ENCODE measurements at regions not wholly inside any gene's neighbourhood (a gene's known extent, or its start where the extent isn't known, plus 50 kb on each side); places are given as distances from the start of the nearest gene placed in this dataset.

DNA sequence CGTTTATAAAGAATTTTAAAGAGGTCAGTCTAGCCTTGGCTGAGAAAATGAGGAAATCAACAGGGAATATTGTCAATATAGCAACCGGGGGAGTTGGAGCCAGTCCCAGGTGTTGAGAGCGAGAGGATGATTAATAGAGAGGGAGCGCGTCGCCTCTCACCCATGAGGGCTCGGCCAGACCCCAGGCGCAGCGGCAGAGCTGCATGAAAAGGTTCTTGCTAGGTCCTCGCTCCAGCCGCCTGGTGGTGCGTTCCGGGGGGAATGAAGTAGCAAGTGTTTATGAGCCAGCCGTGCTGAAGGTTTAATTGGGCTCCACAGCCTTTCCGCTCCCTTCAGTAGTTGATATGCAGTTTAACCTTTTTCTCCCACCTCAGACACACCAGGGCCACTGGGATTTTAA, 167.3 kb upstream of the IRX1 start:
- Histone ChIP-seq H3K9ac (ENCODE audit: low read depth, low read length, poor library complexity, severe bottlenecking) (no peak overlapping the region), H3K27me3 (ENCODE audit: insufficient read depth, low read length, poor library complexity, severe bottlenecking) (no peaks in the 10 kb centered on the region), H3K9me3 (ENCODE audit: insufficient read depth, low read depth, low read length) (0 out of 2 replicates have a peak, but pooled peaks cover 9% of the 10 kb centered on the region), H3K4me2 (ENCODE audit: low read depth, low read length, poor library complexity, severe bottlenecking) (no peak overlapping the region), H2AFZ (ENCODE audit: low read length) (no peak overlapping the region), H3K4me3 (ENCODE audit: low read length, poor library complexity, severe bottlenecking) (no peak overlapping the region), H3K9me2 (replicated peaks; ENCODE audit: low read depth, low read length) (no peaks in the 10 kb centered on the region), H3K79me2 (ENCODE audit: insufficient read depth, low read length) (no peaks in the 10 kb centered on the region), H3F3A (ENCODE audit: low read depth) (no peaks in the 10 kb centered on the region), H4K20me1 (ENCODE audit: insufficient read depth, low read length, poor library complexity, severe bottlenecking) (no peaks in the 10 kb centered on the region), H3K4me1 (ENCODE audit: insufficient read depth, low read length, poor library complexity, severe bottlenecking) (no peaks in the 10 kb centered on the region), H3K36me3 (ENCODE audit: insufficient read depth, low read length) (no peaks in the 10 kb centered on the region)
- TF ChIP-seq EZH2phosphoT487 (IDR thresholded peaks at IDR 0.05; ENCODE audit: borderline replicate concordance), result no peak
- TF ChIP-seq, protein P1, sequence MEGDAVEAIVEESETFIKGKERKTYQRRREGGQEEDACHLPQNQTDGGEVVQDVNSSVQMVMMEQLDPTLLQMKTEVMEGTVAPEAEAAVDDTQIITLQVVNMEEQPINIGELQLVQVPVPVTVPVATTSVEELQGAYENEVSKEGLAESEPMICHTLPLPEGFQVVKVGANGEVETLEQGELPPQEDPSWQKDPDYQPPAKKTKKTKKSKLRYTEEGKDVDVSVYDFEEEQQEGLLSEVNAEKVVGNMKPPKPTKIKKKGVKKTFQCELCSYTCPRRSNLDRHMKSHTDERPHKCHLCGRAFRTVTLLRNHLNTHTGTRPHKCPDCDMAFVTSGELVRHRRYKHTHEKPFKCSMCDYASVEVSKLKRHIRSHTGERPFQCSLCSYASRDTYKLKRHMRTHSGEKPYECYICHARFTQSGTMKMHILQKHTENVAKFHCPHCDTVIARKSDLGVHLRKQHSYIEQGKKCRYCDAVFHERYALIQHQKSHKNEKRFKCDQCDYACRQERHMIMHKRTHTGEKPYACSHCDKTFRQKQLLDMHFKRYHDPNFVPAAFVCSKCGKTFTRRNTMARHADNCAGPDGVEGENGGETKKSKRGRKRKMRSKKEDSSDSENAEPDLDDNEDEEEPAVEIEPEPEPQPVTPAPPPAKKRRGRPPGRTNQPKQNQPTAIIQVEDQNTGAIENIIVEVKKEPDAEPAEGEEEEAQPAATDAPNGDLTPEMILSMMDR (conservative IDR thresholded peaks at IDR 0.05; ENCODE audit: low read length), result no peak

DNA sequence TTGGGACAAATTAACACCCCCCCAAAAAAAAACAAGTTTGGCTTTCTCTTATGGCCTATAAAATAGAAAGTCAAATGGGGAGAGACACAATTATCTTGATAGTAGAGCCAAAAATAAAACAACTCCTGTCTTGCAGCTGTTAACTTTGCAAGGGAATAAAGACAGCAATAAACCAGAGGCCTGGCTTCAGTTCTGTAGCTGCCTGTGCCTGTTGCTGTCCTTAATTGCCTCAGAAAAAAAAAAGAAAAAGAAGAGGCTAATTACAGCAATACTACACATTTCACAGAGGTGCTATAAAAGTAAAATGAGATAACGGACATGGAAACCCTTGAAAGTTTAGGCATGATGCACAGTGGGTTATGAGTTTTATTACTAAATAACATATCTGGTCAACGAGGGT, 170.7 kb upstream of the IRX1 start:
- no peak overlapping the region for H3K4me3 ChIP-seq (ENCODE audit: low read length, poor library complexity, severe bottlenecking)
- H3K9me3 ChIP-seq (ENCODE audit: insufficient read depth, low read depth, low read length), result 0 out of 2 replicates have a peak, but pooled peaks cover 7% of the 10 kb centered on the region
- H3K4me1 ChIP-seq (ENCODE audit: insufficient read depth, low read length, poor library complexity, severe bottlenecking), result no peaks in the 10 kb centered on the region
- no peak overlapping the region for H3K4me2 ChIP-seq (ENCODE audit: low read depth, low read length, poor library complexity, severe bottlenecking)
- no peaks in the 10 kb centered on the region for H4K20me1 ChIP-seq (ENCODE audit: insufficient read depth, low read length, poor library complexity, severe bottlenecking)
- no peaks in the 10 kb centered on the region for H3K27me3 ChIP-seq (ENCODE audit: insufficient read depth, low read length, poor library complexity, severe bottlenecking)
- H3K79me2 ChIP-seq (ENCODE audit: insufficient read depth, low read length), result no peaks in the 10 kb centered on the region
- TF ChIP-seq, protein P1 (conservative IDR thresholded peaks at IDR 0.05; ENCODE audit: low read length), result no peak
- TF ChIP-seq EZH2phosphoT487 (IDR thresholded peaks at IDR 0.05; ENCODE audit: borderline replicate concordance), result no peak
- no peak overlapping the region for H2AFZ ChIP-seq (ENCODE audit: low read length)
- no peaks in the 10 kb centered on the region for H3K36me3 ChIP-seq (ENCODE audit: insufficient read depth, low read length)
- no peaks in the 10 kb centered on the region for H3F3A ChIP-seq (ENCODE audit: low read depth)
- H3K9ac ChIP-seq (ENCODE audit: low read depth, low read length, poor library complexity, severe bottlenecking), result no peak overlapping the region
- H3K9me2 ChIP-seq (replicated peaks; ENCODE audit: low read depth, low read length), result no peaks in the 10 kb centered on the region

DNA sequence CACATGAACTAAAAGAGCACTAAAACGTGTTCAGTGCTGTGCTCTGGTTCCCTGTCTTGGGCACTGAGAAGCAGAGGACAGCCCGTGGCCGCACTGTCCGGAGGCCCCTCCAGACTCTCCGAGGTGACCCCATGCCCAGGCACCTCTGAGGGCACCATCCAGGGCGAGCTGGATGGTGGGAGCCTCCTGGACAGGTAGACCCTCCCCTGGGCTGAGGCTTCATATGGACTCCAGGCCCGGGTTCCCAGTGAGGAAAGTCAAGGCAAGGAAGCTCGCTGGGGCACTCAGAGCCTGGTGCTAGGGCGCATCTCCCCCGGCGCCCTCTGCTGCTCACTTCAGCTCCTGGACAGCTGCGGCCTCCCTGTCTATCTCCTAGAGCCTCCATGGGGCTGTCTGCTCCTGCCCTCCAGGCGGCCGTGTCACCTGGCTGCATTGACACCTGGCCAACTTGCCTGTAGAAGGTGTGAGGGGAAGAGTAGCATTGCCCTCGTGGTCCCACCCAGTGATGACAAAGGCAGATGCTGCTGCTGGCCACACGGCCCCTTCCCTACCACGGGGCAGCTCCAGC, 178.2 kb upstream of the IRX1 start:
- H3K79me2 ChIP-seq (ENCODE audit: insufficient read depth, low read length), result no peaks in the 10 kb centered on the region
- no peak overlapping the region for H3K4me2 ChIP-seq (ENCODE audit: low read depth, low read length, poor library complexity, severe bottlenecking)
- H3K9me2 ChIP-seq (replicated peaks; ENCODE audit: low read depth, low read length), result no peaks in the 10 kb centered on the region
- TF ChIP-seq, protein P1 (conservative IDR thresholded peaks at IDR 0.05; ENCODE audit: low read length), result no peak
- TF ChIP-seq EZH2phosphoT487 (IDR thresholded peaks at IDR 0.05; ENCODE audit: borderline replicate concordance), result no peak
- H3K9me3 ChIP-seq (ENCODE audit: insufficient read depth, low read depth, low read length), result peaks cover 6% of the 10 kb centered on the region; the same call in 1 of the 2 replicates
- H3K9ac ChIP-seq (ENCODE audit: low read depth, low read length, poor library complexity, severe bottlenecking), result no peak overlapping the region
- H3K4me1 ChIP-seq (ENCODE audit: insufficient read depth, low read length, poor library complexity, severe bottlenecking), result no peaks in the 10 kb centered on the region
- no peaks in the 10 kb centered on the region for H3F3A ChIP-seq (ENCODE audit: low read depth)
- no peaks in the 10 kb centered on the region for H4K20me1 ChIP-seq (ENCODE audit: insufficient read depth, low read length, poor library complexity, severe bottlenecking)
- H3K4me3 ChIP-seq (ENCODE audit: low read length, poor library complexity, severe bottlenecking), result no peak overlapping the region
- no peaks in the 10 kb centered on the region for H3K36me3 ChIP-seq (ENCODE audit: insufficient read depth, low read length)
- H3K27me3 ChIP-seq (ENCODE audit: insufficient read depth, low read length, poor library complexity, severe bottlenecking), result no peaks in the 10 kb centered on the region
- no peak overlapping the region for H2AFZ ChIP-seq (ENCODE audit: low read length)

All from Loucy (cell line).